ENCODE measurements at regions not wholly inside any gene's neighbourhood (a gene's known extent, or its start where the extent isn't known, plus 50 kb on each side); places are given as distances from the start of the nearest gene placed in this dataset.

GRCh38 chr6:105746130-105746505 is 340.0 kb upstream of the PRDM1 start:
- TF ChIP-seq POLR2A (IDR thresholded peaks at IDR 0.05) (no peak), EP300 (IDR thresholded peaks at IDR 0.05) (no peak)
